Astrocyte of the spinal cord (primary cell): ENCODE measurements at regions not wholly inside any gene's neighbourhood (a gene's known extent, or its start where the extent isn't known, plus 50 kb on each side); places are given as distances from the start of the nearest gene placed in this dataset.
"Not testable (repeated sequence)": the region's sequence is repeated elsewhere in the genome, so short reads cannot be mapped to it uniquely, and the experiment has no call there.

Experiments used
- DNase-seq: peaks from one replicate; pipeline ENCODE4 v3.0.0; 2011; ENCODE audit warnings: low read depth, low spot score
- H3K4me3 ChIP-seq: 2 replicates; pipeline ENCODE4 v1.5.1; 2011; ENCODE audit warnings: low read depth, mild to moderate bottlenecking, low read length, moderate library complexity
- in situ Hi-C: cut with HindIII; loops from 2 replicates; pipeline ENCODE4 v1.10.0; 2017; ENCODE audit warnings: low sequenced_read_pairs
- TF ChIP-seq, protein P1 (sequence below): IDR thresholded peaks from 2 replicates; pipeline ENCODE4 v1.5.1; 2012; ENCODE audit warnings: low read depth, mild to moderate bottlenecking, low read length, inconsistent platforms

DNA sequence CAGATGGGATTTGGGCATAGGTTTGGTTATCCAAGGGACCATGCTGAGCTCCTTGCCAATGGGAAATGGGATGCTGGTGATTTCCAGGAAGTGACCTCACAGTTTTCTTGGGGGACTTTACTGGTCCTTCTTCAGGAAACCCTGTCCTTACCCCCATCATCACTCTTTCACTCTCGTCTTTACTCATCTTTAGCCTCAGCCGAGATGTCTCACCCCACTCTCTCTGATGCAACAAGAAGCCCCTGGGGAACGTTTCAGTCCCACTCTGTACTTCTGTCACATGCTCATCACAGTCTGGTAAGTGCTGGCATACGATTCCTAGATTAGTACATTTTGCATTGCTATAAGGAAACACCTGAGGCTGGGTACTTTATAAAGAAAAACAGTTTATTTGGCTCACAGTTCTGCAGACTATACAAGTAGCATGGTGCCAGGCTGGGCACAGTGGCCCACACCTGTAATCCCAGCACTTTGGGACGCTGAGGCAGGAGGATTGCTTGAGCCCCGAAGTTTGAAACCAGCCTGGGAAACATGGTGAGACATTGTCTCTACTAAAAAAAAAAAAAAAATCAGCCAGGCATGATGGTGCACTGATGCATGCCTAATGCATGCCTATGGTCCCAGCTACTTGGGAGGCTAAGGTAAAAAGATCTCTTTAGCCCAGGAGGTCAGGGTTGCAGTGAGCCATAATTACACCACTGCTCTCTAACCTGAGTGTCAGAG is 63.5 kb upstream of the VKORC1L1 start:
- H3K4me3 ChIP-seq: no peak overlapping the region
- in situ Hi-C loops: no loop called here
- TF ChIP-seq, protein P1, sequence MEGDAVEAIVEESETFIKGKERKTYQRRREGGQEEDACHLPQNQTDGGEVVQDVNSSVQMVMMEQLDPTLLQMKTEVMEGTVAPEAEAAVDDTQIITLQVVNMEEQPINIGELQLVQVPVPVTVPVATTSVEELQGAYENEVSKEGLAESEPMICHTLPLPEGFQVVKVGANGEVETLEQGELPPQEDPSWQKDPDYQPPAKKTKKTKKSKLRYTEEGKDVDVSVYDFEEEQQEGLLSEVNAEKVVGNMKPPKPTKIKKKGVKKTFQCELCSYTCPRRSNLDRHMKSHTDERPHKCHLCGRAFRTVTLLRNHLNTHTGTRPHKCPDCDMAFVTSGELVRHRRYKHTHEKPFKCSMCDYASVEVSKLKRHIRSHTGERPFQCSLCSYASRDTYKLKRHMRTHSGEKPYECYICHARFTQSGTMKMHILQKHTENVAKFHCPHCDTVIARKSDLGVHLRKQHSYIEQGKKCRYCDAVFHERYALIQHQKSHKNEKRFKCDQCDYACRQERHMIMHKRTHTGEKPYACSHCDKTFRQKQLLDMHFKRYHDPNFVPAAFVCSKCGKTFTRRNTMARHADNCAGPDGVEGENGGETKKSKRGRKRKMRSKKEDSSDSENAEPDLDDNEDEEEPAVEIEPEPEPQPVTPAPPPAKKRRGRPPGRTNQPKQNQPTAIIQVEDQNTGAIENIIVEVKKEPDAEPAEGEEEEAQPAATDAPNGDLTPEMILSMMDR: no peak
- DNase-seq: no peak

DNA sequence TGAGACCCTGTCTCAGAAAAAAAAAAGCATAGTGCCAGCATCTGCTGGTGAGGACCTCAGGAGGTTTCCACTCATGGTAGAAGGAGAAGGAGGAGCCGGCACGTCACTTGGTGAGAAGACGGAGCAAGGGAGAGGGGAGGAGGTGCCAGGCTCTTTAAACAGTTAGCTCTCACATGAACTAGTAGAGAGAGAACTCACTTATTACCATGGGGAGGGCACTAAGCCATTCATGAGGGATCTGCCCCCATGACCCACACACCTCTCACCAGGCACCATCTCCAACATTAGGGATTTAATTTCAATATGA is 62.9 kb upstream of the VKORC1L1 start:
- in situ Hi-C loops: no loop called here
- DNase-seq: no peak
- TF ChIP-seq, protein P1: no peak
- H3K4me3 ChIP-seq: no peak overlapping the region

DNA sequence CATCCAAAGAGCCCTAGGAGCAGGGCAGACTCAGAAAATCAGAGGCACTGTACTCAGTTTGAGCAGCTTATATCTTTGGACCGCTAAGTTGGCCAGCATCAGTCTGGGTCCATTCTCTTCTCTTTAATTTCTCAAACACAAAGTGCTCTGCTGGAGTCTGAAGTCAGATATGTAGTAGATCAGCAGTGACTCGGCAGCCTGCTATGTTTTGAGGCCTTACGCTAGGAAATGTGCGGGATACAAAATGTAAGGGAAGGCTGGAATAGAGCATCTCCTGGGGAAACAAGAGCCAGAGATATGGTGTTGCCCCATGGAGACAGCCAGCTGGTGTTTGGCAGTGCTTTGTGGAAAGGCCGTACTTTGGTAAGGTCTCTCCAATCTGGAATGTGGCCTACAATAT is 60.6 kb upstream of the VKORC1L1 start:
- DNase-seq: peak; percentile 26
- in situ Hi-C loops: no loop called here
- TF ChIP-seq, protein P1: no peak
- H3K4me3 ChIP-seq: no peak overlapping the region

DNA sequence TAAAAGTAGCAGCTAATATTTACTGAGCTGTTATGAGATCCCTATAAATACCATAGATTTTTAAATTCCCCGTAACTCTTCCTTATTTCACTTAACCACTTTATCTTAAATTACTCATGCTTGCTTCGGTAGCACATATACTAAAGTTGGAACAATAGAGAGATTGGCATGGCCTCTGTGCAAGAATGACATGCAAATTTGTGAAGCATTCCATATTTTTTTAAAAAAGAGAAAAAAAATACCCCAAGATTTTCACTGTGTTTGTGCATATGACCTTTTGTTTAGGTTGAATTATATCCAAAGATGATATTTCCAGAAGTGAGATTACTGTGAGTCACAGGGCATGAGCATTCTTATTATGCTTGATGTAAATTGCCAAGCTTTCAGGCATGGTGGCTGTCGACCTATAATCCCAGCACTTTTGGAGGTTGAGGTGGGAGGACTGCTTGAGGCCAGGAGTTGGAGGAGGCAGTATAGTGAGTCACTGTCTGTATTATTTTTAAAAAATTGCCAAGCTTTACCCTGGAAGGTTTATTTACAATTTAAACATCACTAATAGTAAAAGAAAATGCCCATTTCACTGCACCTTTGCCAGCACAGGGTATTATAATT is 58.2 kb upstream of the VKORC1L1 start:
- peak; percentile 20 for DNase-seq
- in situ Hi-C loops, H3K4me3 ChIP-seq: not testable (repeated sequence)

DNA sequence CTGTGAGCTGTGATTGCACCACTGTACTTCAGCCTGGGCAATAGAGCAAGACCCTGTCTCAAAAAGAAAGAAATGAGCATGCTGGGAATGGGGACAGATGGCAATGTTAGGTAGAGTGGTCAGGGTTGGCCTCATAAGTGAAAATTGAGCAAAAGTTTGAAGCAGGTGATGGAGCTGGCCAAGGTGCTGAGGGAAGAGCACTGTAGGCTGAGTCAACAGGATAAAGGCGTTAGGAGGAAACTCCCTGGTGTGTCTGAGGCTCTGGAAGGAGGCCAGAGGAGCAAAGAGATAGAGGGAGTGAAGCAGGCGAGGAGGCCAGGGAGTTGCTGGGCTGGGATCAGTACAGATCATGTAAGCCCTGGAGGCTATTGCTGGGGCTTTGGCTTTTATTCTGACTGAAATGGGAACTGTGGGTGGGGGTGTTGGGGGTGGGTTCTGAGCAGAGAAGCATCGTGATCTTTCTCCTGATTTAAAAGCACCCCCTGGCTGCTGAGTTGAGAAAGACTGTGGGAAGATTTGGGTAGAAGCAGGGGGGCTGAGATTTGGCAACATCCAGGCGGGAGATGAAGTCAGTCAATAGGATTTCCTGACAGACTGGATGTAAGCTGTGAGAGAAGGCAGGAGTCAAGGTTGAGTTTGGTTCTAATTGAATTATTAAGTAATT is 52.5 kb upstream of the VKORC1L1 start:
- TF ChIP-seq, protein P1: peak; percentile 3
- DNase-seq: no peak
- in situ Hi-C loops: no loop called here
- no peak overlapping the region for H3K4me3 ChIP-seq
